Right lobe of liver (tissue), 6 donors: ENCODE measurements at regions not wholly inside any gene's neighbourhood (a gene's known extent, or its start where the extent isn't known, plus 50 kb on each side); places are given as distances from the start of the nearest gene placed in this dataset.

Experiments
- ATAC-seq, 4 donors: fragments of 200-7000 bp; cut with Tn5 transposase; one replicate each; pipeline ENCODE4 v1.9.1; 2020; ENCODE audit warnings: mild to moderate bottlenecking in 4 of 4, moderate library complexity in 4 of 4
- DNase-seq, 3 donors: peaks; one replicate each; pipeline ENCODE4 v3.0.0-alpha.2; 2020
- H3K27ac ChIP-seq, 3 donors: fragments of 200-600 bp; one replicate each; pipeline ENCODE4 v1.8.0; 2022
- H3K27me3 ChIP-seq, 2 donors: fragments of 200-600 bp; one replicate each; pipeline ENCODE4 v1.8.0; 2022
- H3K36me3 ChIP-seq, 4 donors: fragments of 200-600 bp; sonication (generic) in 1 of 4; one replicate each; pipeline versions ENCODE4 v1.5.1 to v1.8.0; 2017 to 2022; ENCODE audit warnings: control low read depth in 1 of 4
- H3K4me1 ChIP-seq, 4 donors: fragments of 200-600 bp; sonication (generic) in 1 of 4; one replicate each; pipeline versions ENCODE4 v1.5.1 to v1.8.0; 2017 to 2022; ENCODE audit warnings: control low read depth in 1 of 4
- H3K4me3 ChIP-seq, 3 donors: fragments of 200-600 bp; one replicate each; pipeline ENCODE4 v1.8.0; 2022
- H3K9me3 ChIP-seq, 4 donors: fragments of 200-600 bp; sonication (generic) in 1 of 4; one replicate each; pipeline versions ENCODE4 v1.5.1 to v1.8.0; 2017 to 2022; ENCODE audit warnings: control low read depth in 1 of 4
- POLR2A ChIP-seq: fragments of 450-650 bp; IDR thresholded peaks from one replicate; pipeline ENCODE4 v1.6.1; 2017; ENCODE audit warnings: antibody characterized with exemption, mild to moderate bottlenecking
- WGBS: methylation state at CpG from one replicate; pipeline ENCODE4 v1.1.6; 2018; ENCODE audit warnings: low coverage, low lambda C conversion rate; ENCODE audit not compliant: insufficient coverage; ENCODE audit errors: missing lambda C conversion rate; 5-methylcytosine and 5-hydroxymethylcytosine counted together
- intact Hi-C, 2 donors: fragments of 100-400 bp; cut with DNase I; formaldehyde crosslinking; loops; one replicate each; pipeline versions ENCODE4 v1.11.2 to v1.14.1; 2022
- TF ChIP-seq, protein P1 (sequence below), 4 donors: fragments of 200-600 bp in 3 of 4; fragments of 450-650 bp in 1 of 4; IDR thresholded peaks; one replicate each; pipeline versions ENCODE4 v1.5.1 to v1.8.0; 2016 to 2022; ENCODE audit warnings: antibody characterized with exemption in 4 of 4, mild to moderate bottlenecking in 2 of 4
- donor health status: DM: no; HTN: yes; CAD: no.
- donor health status: DM: no; HTN: no; CAD: no.
- donor health status: DM: no; HTN: no; CAD: no.
- donor health status: DM: no; HTN: yes; CAD: no.
- donor health status: DM: no; HTN: yes; CAD: no.

DNA sequence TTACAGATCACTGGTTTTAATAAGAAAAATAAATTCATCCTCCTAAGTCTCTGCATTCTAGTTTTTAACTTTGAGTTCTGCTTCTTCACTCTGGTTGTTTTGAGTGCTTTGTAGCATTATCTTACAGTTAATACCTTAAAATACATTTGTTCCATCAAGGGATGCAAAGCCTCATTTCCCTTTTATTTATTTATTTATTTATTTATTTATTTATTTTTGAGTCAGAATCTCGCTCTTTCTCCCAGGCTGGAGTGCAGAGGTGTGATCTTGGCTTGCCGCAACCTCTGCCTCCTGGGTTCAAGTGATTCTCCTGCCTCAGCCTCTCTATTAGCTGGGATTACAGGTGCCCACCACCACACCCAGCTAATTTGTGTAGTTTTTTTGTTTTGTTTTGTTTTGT lies 147.8 kb downstream of the ZNF326 start:
- TF ChIP-seq POLR2A, result no peak
- TF ChIP-seq, protein P1, sequence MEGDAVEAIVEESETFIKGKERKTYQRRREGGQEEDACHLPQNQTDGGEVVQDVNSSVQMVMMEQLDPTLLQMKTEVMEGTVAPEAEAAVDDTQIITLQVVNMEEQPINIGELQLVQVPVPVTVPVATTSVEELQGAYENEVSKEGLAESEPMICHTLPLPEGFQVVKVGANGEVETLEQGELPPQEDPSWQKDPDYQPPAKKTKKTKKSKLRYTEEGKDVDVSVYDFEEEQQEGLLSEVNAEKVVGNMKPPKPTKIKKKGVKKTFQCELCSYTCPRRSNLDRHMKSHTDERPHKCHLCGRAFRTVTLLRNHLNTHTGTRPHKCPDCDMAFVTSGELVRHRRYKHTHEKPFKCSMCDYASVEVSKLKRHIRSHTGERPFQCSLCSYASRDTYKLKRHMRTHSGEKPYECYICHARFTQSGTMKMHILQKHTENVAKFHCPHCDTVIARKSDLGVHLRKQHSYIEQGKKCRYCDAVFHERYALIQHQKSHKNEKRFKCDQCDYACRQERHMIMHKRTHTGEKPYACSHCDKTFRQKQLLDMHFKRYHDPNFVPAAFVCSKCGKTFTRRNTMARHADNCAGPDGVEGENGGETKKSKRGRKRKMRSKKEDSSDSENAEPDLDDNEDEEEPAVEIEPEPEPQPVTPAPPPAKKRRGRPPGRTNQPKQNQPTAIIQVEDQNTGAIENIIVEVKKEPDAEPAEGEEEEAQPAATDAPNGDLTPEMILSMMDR (IDR thresholded peaks at IDR 0.05), result no peak
- DNase-seq (no peak), ATAC-seq (no peak)
- Histone ChIP-seq H3K4me3 (no peak overlapping the region), H3K36me3 (no peaks in the 10 kb centered on the region), H3K27ac (no peak overlapping the region), H3K9me3 (no peaks in the 10 kb centered on the region), H3K27me3 (no peaks in the 10 kb centered on the region), H3K4me1 (no peaks in the 10 kb centered on the region)
- intact Hi-C loops, result no loop called here
- 71% methylated on average over 1 of the region's 2 CpGs for WGBS

- intact Hi-C loops, result no loop called here
- Histone ChIP-seq H3K27ac (no peak overlapping the region), H3K4me3 (no peak overlapping the region), H3K27me3 (no peaks in the 10 kb centered on the region), H3K36me3 (no peaks in the 10 kb centered on the region), H3K4me1 (no peaks in the 10 kb centered on the region), H3K9me3 (no peaks in the 10 kb centered on the region)
- ATAC-seq, result no peak
- TF ChIP-seq, protein P1 (IDR thresholded peaks at IDR 0.05), result no peak
- no peak for TF ChIP-seq POLR2A
- DNase-seq, result no peak
These were observed 144.9 kb downstream of the ZNF326 start for GRCh38 chr1:90139837-90140236.

DNA sequence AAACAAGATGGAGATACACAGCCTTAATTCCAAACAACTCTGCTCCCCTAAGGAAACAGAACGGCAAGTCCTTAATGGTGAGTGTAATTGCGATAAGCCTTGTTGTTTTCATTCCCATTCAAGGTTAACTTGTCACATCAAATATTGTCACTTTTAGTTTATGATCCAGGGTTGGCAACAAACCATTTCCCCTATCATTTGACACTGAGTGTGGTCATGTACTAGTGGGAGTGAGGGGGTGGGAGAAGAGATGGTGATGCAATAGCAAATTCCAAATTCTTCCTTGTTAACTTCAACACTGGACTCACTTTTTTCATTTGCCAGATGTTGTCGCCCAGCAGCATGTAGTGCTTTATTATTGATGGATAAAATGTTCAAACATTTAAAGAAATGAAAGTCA lies 140.4 kb downstream of the ZNF326 start:
- 27% methylated on average over 3 of the region's 3 CpGs for WGBS
- ATAC-seq, result peak in 1 of 4 donors; percentile 56

GRCh38 chr1:90134175-90134955 lies 139.5 kb downstream of the ZNF326 start:
- H3K4me3 ChIP-seq, result no peak overlapping the region
- DNase-seq (no peak), ATAC-seq (no peak)
- no peak overlapping the region for H3K27ac ChIP-seq
- H3K4me1 ChIP-seq, result no peaks in the 10 kb centered on the region
- intact Hi-C loops, result no loop called here
- no peaks in the 10 kb centered on the region for H3K27me3 ChIP-seq
- WGBS, result 69% methylated on average over 6 of the region's 6 CpGs
- TF ChIP-seq POLR2A, result no peak
- TF ChIP-seq, protein P1 (IDR thresholded peaks at IDR 0.05), result no peak
- no peaks in the 10 kb centered on the region for H3K9me3 ChIP-seq
- H3K36me3 ChIP-seq, result no peaks in the 10 kb centered on the region

More for the DNA sequence above, 140.4 kb downstream of the ZNF326 start:
- no peaks in the 10 kb centered on the region for H3K4me1 ChIP-seq
- no peaks in the 10 kb centered on the region for H3K36me3 ChIP-seq
- no peaks in the 10 kb centered on the region for H3K9me3 ChIP-seq
- intact Hi-C loops, result no loop called here
- no peaks in the 10 kb centered on the region for H3K27me3 ChIP-seq
- DNase-seq, result no peak
- no peak overlapping the region for H3K27ac ChIP-seq
- TF ChIP-seq, protein P1 (IDR thresholded peaks at IDR 0.05), result no peak
- TF ChIP-seq POLR2A, result no peak
- H3K4me3 ChIP-seq, result no peak overlapping the region

DNA sequence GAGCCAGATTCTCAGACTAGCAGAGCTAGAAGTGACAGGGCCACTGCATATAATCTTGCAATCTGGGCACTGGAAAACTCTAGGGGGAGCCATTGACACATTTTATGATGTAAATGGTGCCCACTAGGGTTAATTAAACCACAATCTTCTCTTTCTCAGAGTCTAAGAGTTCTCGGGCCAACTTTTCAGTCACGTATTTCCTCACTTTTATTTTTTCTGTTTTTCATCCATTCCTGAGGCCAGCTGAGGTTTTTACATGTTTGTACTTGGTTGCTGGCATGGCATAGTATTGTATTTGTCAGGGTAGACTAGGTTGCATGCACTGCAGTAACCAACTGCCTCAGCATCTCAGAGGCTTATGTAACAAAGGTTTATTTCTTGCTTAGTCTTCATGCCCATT lies 138.2 kb downstream of the ZNF326 start:
- DNase-seq (no peak), ATAC-seq (peak in 2 of 4 donors; percentile 28 to 68)
- Histone ChIP-seq H3K4me1 (no peaks in the 10 kb centered on the region), H3K9me3 (no peaks in the 10 kb centered on the region), H3K27ac (no peak overlapping the region), H3K27me3 (no peaks in the 10 kb centered on the region), H3K36me3 (no peaks in the 10 kb centered on the region), H3K4me3 (no peak overlapping the region)
- intact Hi-C loops, result no loop called here
- TF ChIP-seq POLR2A, result no peak
- TF ChIP-seq, protein P1 (IDR thresholded peaks at IDR 0.05), result peak; percentile 1 to 54 (median 24)
- WGBS, result 19% methylated on average over 2 of the region's 2 CpGs
